Natural killer cell (primary cell): ENCODE measurements at regions not wholly inside any gene's neighbourhood (a gene's known extent, or its start where the extent isn't known, plus 50 kb on each side); places are given as distances from the start of the nearest gene placed in this dataset.
A peak's percentile ranks its signal among the peaks of the same experiment; 100 is the strongest.

Experiments
- ATAC-seq, 3 donors: fragments of 150-1000 bp in 2 of 3; fragments of 200-7000 bp in 1 of 3; cut with Tn5 transposase; 1 replicate in 1 of 3; 2 replicates in 2 of 3; pipeline ENCODE4 v1.10.0; 2021; ENCODE audit warnings: mild to moderate bottlenecking in 2 of 3, moderate library complexity in 2 of 3
- DNase-seq, 2 donors: peaks; one replicate each; pipeline versions ENCODE4 v3.0.0 to v3.0.0-alpha.2; 2013 to 2021; ENCODE audit warnings: mixed read lengths in 1 of 2
- H3K27ac ChIP-seq: one replicate; pipeline ENCODE4 v1.5.1; 2013; ENCODE audit warnings: mild to moderate bottlenecking, low read length
- H3K27me3 ChIP-seq: one replicate; pipeline ENCODE4 v1.6.1; 2013; ENCODE audit warnings: low read length; ENCODE audit not compliant: control insufficient read depth, insufficient read depth
- H3K36me3 ChIP-seq: one replicate; pipeline ENCODE4 v1.6.1; 2013; ENCODE audit warnings: low read length; ENCODE audit not compliant: control insufficient read depth, insufficient read depth
- H3K4me1 ChIP-seq: one replicate; pipeline ENCODE4 v1.6.1; 2013; ENCODE audit warnings: low read length; ENCODE audit not compliant: control insufficient read depth, insufficient read depth
- H3K4me3 ChIP-seq: one replicate; pipeline ENCODE4 v1.5.1; 2013; ENCODE audit warnings: low read length
- H3K9me3 ChIP-seq: one replicate; pipeline ENCODE4 v1.6.1; 2013; ENCODE audit warnings: low read length; ENCODE audit not compliant: control insufficient read depth, insufficient read depth
- H3K27ac Mint-ChIP-seq, 2 donors: one replicate each; pipeline ENCODE4 v1.8.0; 2022; ENCODE audit warnings: mild to moderate bottlenecking in 2 of 2, mixed read lengths in 2 of 2, moderate library complexity in 1 of 2
- H3K27me3 Mint-ChIP-seq, 2 donors: one replicate each; pipeline ENCODE4 v1.8.0; 2022; ENCODE audit warnings: low read depth in 2 of 2, mixed read lengths in 2 of 2
- H3K36me3 Mint-ChIP-seq: one replicate; pipeline ENCODE4 v1.8.0; 2022; ENCODE audit warnings: mixed read lengths
- H3K4me1 Mint-ChIP-seq, 2 donors: one replicate each; pipeline ENCODE4 v1.8.0; 2022; ENCODE audit warnings: mixed read lengths in 2 of 2
- H3K4me3 Mint-ChIP-seq: one replicate; pipeline ENCODE4 v1.8.0; 2022; ENCODE audit warnings: mild to moderate bottlenecking, moderate library complexity, mixed read lengths
- H3K9me3 Mint-ChIP-seq, 2 donors: one replicate each; pipeline ENCODE4 v1.8.0; 2022; ENCODE audit warnings: mixed read lengths in 2 of 2
- WGBS: methylation state at CpG from one replicate; pipeline ENCODE4 v1.1.7; 2013; ENCODE audit warnings: missing lambda C conversion rate; ENCODE audit not compliant: insufficient coverage; 5-methylcytosine and 5-hydroxymethylcytosine counted together
- intact Hi-C: fragments of 100-400 bp; cut with micrococcal nuclease; formaldehyde crosslinking; loops from one replicate; pipeline ENCODE4 v1.14.2; 2022
- TF ChIP-seq, protein P1 (sequence below): fragments of 200-600 bp; IDR thresholded peaks from one replicate; pipeline ENCODE4 v1.8.0; 2022; ENCODE audit warnings: antibody characterized with exemption

DNA sequence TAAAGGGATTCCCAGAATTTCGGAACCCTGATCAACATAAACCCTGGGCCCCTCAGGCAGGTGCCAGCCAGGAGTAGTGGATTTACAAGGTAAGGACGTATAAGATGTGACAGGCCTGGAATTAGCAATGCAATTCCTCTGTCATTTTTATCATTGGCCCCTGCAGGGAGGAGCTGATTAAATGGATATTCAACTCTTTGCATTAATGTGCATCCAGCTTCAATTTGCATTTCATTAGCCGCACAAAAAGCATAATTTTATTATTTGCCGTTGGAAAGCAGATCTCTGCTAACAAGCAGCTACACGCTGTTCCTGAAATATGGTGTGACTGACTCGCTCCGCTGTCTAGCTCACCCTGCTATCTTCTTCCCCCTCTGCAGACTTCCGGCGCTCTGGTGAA lies 195.8 kb downstream of the RPS24 start:
- ATAC-seq (no peak), DNase-seq (no peak)
- Histone ChIP-seq H3K9me3 (peaks cover 4% of the 10 kb centered on the region), H3K4me1 (peaks cover 8% of the 10 kb centered on the region), H3K4me3 (no peak overlapping the region), H3K36me3 (no peaks in the 10 kb centered on the region), H3K27me3 (peaks cover 4% of the 10 kb centered on the region), H3K27ac (no peak overlapping the region)
- Mint-ChIP-seq H3K36me3 (no peaks in the 10 kb centered on the region), H3K4me3 (no peak overlapping the region), H3K4me1 (peaks cover 21 to 22% of the 10 kb centered on the region in 2 donors), H3K27me3 (peaks cover 29 to 34% of the 10 kb centered on the region in 2 donors), H3K27ac (no peak overlapping the region), H3K9me3 (peaks cover 7 to 8% of the 10 kb centered on the region in 2 donors)
- intact Hi-C loops = no loop called here
- TF ChIP-seq, protein P1, sequence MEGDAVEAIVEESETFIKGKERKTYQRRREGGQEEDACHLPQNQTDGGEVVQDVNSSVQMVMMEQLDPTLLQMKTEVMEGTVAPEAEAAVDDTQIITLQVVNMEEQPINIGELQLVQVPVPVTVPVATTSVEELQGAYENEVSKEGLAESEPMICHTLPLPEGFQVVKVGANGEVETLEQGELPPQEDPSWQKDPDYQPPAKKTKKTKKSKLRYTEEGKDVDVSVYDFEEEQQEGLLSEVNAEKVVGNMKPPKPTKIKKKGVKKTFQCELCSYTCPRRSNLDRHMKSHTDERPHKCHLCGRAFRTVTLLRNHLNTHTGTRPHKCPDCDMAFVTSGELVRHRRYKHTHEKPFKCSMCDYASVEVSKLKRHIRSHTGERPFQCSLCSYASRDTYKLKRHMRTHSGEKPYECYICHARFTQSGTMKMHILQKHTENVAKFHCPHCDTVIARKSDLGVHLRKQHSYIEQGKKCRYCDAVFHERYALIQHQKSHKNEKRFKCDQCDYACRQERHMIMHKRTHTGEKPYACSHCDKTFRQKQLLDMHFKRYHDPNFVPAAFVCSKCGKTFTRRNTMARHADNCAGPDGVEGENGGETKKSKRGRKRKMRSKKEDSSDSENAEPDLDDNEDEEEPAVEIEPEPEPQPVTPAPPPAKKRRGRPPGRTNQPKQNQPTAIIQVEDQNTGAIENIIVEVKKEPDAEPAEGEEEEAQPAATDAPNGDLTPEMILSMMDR = no peak
- 92% methylated on average over 9 of the region's 9 CpGs for WGBS

DNA sequence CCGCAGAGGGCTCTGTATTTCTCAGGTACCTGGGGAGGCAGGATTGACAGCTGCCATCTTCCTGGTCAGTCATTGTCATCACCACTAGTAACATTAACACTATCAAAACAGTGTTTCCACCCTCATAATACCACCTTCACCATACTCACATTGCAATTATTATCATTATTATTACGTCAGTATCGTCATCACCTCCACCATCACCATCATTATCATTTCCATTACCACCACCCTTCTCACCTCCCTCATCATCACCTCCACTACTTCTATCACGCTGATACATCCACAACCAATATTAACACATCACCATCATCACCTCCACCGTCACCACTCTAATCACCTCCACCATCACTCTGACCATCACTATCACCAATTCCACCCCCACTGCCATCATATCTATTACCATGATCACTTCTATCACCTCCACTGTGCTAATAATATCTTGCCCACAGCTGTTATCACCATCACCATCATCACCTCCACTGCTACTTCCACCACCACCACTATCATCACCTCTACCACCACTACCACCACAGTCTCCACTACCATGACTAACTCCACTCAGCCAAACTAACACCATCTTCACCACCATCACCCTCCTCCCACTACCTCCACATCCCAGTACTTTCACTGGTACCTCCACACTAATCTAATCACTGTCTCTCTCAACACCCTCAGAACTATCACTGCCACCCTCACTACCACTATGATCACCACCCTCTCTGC lies 196.4 kb downstream of the RPS24 start:
- Mint-ChIP-seq H3K4me3 (no peak overlapping the region), H3K27me3 (peaks cover 35 to 41% of the 10 kb centered on the region in 2 donors), H3K27ac (peak overlapping the region; percentile 27 to 37), H3K9me3 (peaks cover 7 to 8% of the 10 kb centered on the region in 2 donors), H3K36me3 (no peaks in the 10 kb centered on the region), H3K4me1 (peaks cover 21 to 22% of the 10 kb centered on the region in 2 donors)
- intact Hi-C loops = no loop called here
- 61% methylated on average over 5 of the region's 5 CpGs for WGBS
- Histone ChIP-seq H3K4me3 (no peak overlapping the region), H3K27me3 (peaks cover 4% of the 10 kb centered on the region), H3K27ac (no peak overlapping the region), H3K9me3 (peaks cover 4% of the 10 kb centered on the region), H3K4me1 (peaks cover 8% of the 10 kb centered on the region), H3K36me3 (no peaks in the 10 kb centered on the region)
- ATAC-seq (peak; percentile 56 to 90 (median 76)), DNase-seq (no peak)
- TF ChIP-seq, protein P1 = no peak

DNA sequence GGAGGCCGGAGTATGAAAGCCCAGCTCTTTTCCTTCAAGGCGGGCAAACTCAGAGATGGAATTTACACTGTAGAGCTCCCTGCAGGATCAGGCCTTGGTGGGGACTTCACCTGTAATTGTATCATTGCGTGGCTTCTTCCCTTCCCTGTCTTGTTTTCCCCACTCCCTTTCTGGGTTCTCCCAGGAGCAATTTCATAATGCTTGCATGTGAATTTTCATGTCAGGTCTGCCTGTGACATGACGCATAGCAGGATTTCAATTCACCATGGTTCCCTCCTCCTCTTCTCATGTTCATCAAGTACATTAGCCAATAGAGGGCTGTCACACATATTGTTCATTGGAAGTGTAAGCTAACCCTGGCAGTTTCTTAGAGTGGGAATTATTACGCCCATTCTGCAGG lies 197.7 kb downstream of the RPS24 start:
- peaks cover 4% of the 10 kb centered on the region for H3K27me3 ChIP-seq
- Mint-ChIP-seq H3K36me3 (no peaks in the 10 kb centered on the region), H3K4me1 (peaks cover 23 to 29% of the 10 kb centered on the region in 2 donors), H3K4me3 (no peak overlapping the region), H3K27me3 (peaks cover 46 to 48% of the 10 kb centered on the region in 2 donors), H3K9me3 (peaks cover 7 to 8% of the 10 kb centered on the region in 2 donors), H3K27ac (no peak overlapping the region)
- ATAC-seq (no peak), DNase-seq (no peak)
- no peak overlapping the region for H3K4me3 ChIP-seq
- TF ChIP-seq, protein P1 = no peak
- H3K9me3 ChIP-seq = peaks cover 4% of the 10 kb centered on the region
- H3K27ac ChIP-seq = no peak overlapping the region
- H3K4me1 ChIP-seq = peaks cover 12% of the 10 kb centered on the region
- intact Hi-C loops = no loop called here
- WGBS = 92% methylated on average over 5 of the region's 5 CpGs
- no peaks in the 10 kb centered on the region for H3K36me3 ChIP-seq

DNA sequence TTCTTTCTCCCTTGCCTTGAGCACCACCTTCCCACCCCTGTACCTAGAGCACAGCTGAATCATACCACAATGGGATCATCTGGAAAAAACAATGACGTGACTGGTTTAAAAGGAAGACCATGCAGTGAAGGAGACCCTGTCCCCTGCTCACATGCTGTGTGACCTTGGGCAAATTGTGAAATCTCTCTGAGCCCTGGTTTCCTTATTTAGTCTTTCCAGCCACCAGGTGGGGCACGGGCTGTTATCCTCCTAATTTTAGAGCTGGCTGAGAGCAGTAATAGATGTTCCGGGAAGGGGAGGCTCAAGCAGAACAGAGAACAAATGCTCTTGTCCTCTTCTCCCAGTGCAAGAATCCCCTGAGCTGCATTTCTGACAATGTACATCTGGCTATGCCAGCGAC lies 198.3 kb downstream of the RPS24 start:
- H3K9me3 Mint-ChIP-seq = peaks cover 7 to 8% of the 10 kb centered on the region in 2 donors
- H3K27me3 ChIP-seq = peaks cover 4% of the 10 kb centered on the region
- intact Hi-C loops = no loop called here
- ATAC-seq (no peak), DNase-seq (peak in 1 of 2 donors; percentile 9)
- no peak overlapping the region for H3K4me3 Mint-ChIP-seq
- H3K27me3 Mint-ChIP-seq = peaks cover 42 to 46% of the 10 kb centered on the region in 2 donors
- H3K4me1 Mint-ChIP-seq = peaks cover 27 to 31% of the 10 kb centered on the region in 2 donors
- H3K36me3 ChIP-seq = no peaks in the 10 kb centered on the region
- no peak overlapping the region for H3K27ac Mint-ChIP-seq
- H3K9me3 ChIP-seq = peaks cover 4% of the 10 kb centered on the region
- H3K4me1 ChIP-seq = peaks cover 17% of the 10 kb centered on the region
- no peak overlapping the region for H3K4me3 ChIP-seq
- TF ChIP-seq, protein P1 = no peak
- H3K27ac ChIP-seq = no peak overlapping the region
- H3K36me3 Mint-ChIP-seq = no peaks in the 10 kb centered on the region
- 76% methylated on average over 4 of the region's 4 CpGs for WGBS
